ENCODE measurements at regions not wholly inside any gene's neighbourhood (a gene's known extent, or its start where the extent isn't known, plus 50 kb on each side); places are given as distances from the start of the nearest gene placed in this dataset.

- TF ChIP-seq CTCF (IDR thresholded peaks at IDR 0.05; ENCODE audit: low read depth, low read length, missing control alignments) = no peak
- no peaks in the 10 kb centered on the region for H3K36me3 ChIP-seq (replicated peaks)
- H3K27me3 ChIP-seq (replicated peaks) = no peaks in the 10 kb centered on the region
- no peak overlapping the region for H3K27ac ChIP-seq
- in situ Hi-C loops (cut with HindIII; ENCODE audit: low pct_ligation_motif_present, low sequenced_read_pairs) = no loop called here
- no peak overlapping the region for H3K4me3 ChIP-seq (ENCODE audit: low read depth, low read length)
- DNase-seq = no peak
Observed at GRCh38 chr5:27619982-27620381, 581.6 kb upstream of the CDH9 start.

GRCh38 chr5:27612161-27612560 is 573.8 kb upstream of the CDH9 start:
- no peak for DNase-seq
- in situ Hi-C loops (cut with HindIII; ENCODE audit: low pct_ligation_motif_present, low sequenced_read_pairs) = no loop called here
- Histone ChIP-seq H3K4me3 (ENCODE audit: low read depth, low read length) (no peak overlapping the region), H3K27ac (no peak overlapping the region), H3K36me3 (replicated peaks) (no peaks in the 10 kb centered on the region), H3K27me3 (replicated peaks) (no peaks in the 10 kb centered on the region)
- no peak for TF ChIP-seq CTCF (IDR thresholded peaks at IDR 0.05; ENCODE audit: low read depth, low read length, missing control alignments)

GRCh38 chr5:27608992-27609391 is 570.6 kb upstream of the CDH9 start:
- H3K27ac ChIP-seq = no peak overlapping the region

GRCh38 chr5:27598576-27598975 is 560.2 kb upstream of the CDH9 start:
- no peak overlapping the region for H3K27ac ChIP-seq
- TF ChIP-seq CTCF (IDR thresholded peaks at IDR 0.05; ENCODE audit: low read depth, low read length, missing control alignments) = no peak
- peak; percentile 39 for DNase-seq
- in situ Hi-C loops (cut with HindIII; ENCODE audit: low pct_ligation_motif_present, low sequenced_read_pairs) = no loop called here
- no peak overlapping the region for H3K4me3 ChIP-seq (ENCODE audit: low read depth, low read length)
- no peaks in the 10 kb centered on the region for H3K36me3 ChIP-seq (replicated peaks)
- H3K27me3 ChIP-seq (replicated peaks) = no peaks in the 10 kb centered on the region

More at GRCh38 chr5:27608992-27609391, 570.6 kb upstream of the CDH9 start:
- H3K4me3 ChIP-seq (ENCODE audit: low read depth, low read length) = no peak overlapping the region
- no peaks in the 10 kb centered on the region for H3K36me3 ChIP-seq (replicated peaks)
- in situ Hi-C loops (cut with HindIII; ENCODE audit: low pct_ligation_motif_present, low sequenced_read_pairs) = no loop called here
- DNase-seq = no peak
- no peaks in the 10 kb centered on the region for H3K27me3 ChIP-seq (replicated peaks)
- no peak for TF ChIP-seq CTCF (IDR thresholded peaks at IDR 0.05; ENCODE audit: low read depth, low read length, missing control alignments)

GRCh38 chr5:27594141-27594540 is 555.8 kb upstream of the CDH9 start:
- H3K27ac ChIP-seq = no peak overlapping the region
- in situ Hi-C loops (cut with HindIII; ENCODE audit: low pct_ligation_motif_present, low sequenced_read_pairs) = no loop called here
- TF ChIP-seq CTCF (IDR thresholded peaks at IDR 0.05; ENCODE audit: low read depth, low read length, missing control alignments) = no peak

GRCh38 chr5:27592231-27592630 is 553.8 kb upstream of the CDH9 start:
- in situ Hi-C loops (cut with HindIII; ENCODE audit: low pct_ligation_motif_present, low sequenced_read_pairs) = no loop called here

More at GRCh38 chr5:27594141-27594540, 555.8 kb upstream of the CDH9 start:
- Histone ChIP-seq H3K27me3 (replicated peaks) (no peaks in the 10 kb centered on the region), H3K36me3 (replicated peaks) (no peaks in the 10 kb centered on the region), H3K4me3 (ENCODE audit: low read depth, low read length) (no peak overlapping the region)
- no peak for DNase-seq

More at GRCh38 chr5:27592231-27592630, 553.8 kb upstream of the CDH9 start:
- no peak for TF ChIP-seq CTCF (IDR thresholded peaks at IDR 0.05; ENCODE audit: low read depth, low read length, missing control alignments)
- H3K4me3 ChIP-seq (ENCODE audit: low read depth, low read length) = no peak overlapping the region
- H3K27me3 ChIP-seq (replicated peaks) = no peaks in the 10 kb centered on the region
- DNase-seq = peak; percentile 71
- no peak overlapping the region for H3K27ac ChIP-seq
- H3K36me3 ChIP-seq (replicated peaks) = no peaks in the 10 kb centered on the region

All from brain microvascular endothelial cell (primary cell).